Upper lobe of left lung (tissue), 4 donors: ENCODE measurements at regions not wholly inside any gene's neighbourhood (a gene's known extent, or its start where the extent isn't known, plus 50 kb on each side); places are given as distances from the start of the nearest gene placed in this dataset.

Experiments used
- CTCF ChIP-seq, 6 experiments: fragments of 450-650 bp in 4 of 6; fragments of 200-600 bp in 2 of 6; sonication (generic) in 2 of 6; IDR thresholded peaks; one replicate each; pipeline ENCODE4 v1.5.1; 2016 to 2019; ENCODE audit warnings: antibody characterized with exemption in 6 of 6
- EP300 ChIP-seq, 4 donors: sonication (generic); formaldehyde crosslinking; IDR thresholded peaks; one replicate each; pipeline ENCODE4 v1.5.1; 2017; ENCODE audit warnings: antibody characterized with exemption in 4 of 4, control low read depth in 2 of 4
- POLR2A ChIP-seq, 4 donors: fragments of 450-650 bp; IDR thresholded peaks; one replicate each; pipeline ENCODE4 v1.5.1; 2016 to 2017; ENCODE audit warnings: antibody characterized with exemption in 4 of 4, mild to moderate bottlenecking in 2 of 4
- POLR2AphosphoS5 ChIP-seq, 2 donors: sonication (generic); formaldehyde crosslinking; IDR thresholded peaks; one replicate each; pipeline ENCODE4 v1.5.1; 2017; ENCODE audit warnings: antibody characterized with exemption in 2 of 2

- TF ChIP-seq POLR2A (IDR thresholded peaks at IDR 0.05) (no peak), POLR2AphosphoS5 (IDR thresholded peaks at IDR 0.05) (no peak), EP300 (IDR thresholded peaks at IDR 0.05) (no peak), CTCF (IDR thresholded peaks at IDR 0.05) (no peak)
Measured at GRCh38 chr1:101356013-101356412, 119.2 kb downstream of the S1PR1 start.
